SJCRH30 (cell line): ENCODE measurements at regions not wholly inside any gene's neighbourhood (a gene's known extent, or its start where the extent isn't known, plus 50 kb on each side); places are given as distances from the start of the nearest gene placed in this dataset.

Experiments used
- DNase-seq, 2 experiments: peaks; one replicate each; pipeline ENCODE4 v3.0.0-alpha.2; 2015 to 2020
- H3K27ac ChIP-seq: fragments of 250-450 bp; sonication (Bioruptor Pico); 2 replicates; pipeline ENCODE4 v1.5.1; 2020; ENCODE audit warnings: mild to moderate bottlenecking, moderate library complexity
- H3K27me3 ChIP-seq: fragments of 250-450 bp; sonication (Bioruptor Pico); 2 replicates; pipeline ENCODE4 v1.5.1; 2020; ENCODE audit warnings: mild to moderate bottlenecking, moderate library complexity
- H3K36me3 ChIP-seq: fragments of 250-450 bp; sonication (Bioruptor Pico); 2 replicates; pipeline ENCODE4 v1.5.1; 2020; ENCODE audit warnings: mild to moderate bottlenecking, moderate library complexity
- H3K4me1 ChIP-seq: fragments of 250-450 bp; sonication (Bioruptor Pico); 2 replicates; pipeline ENCODE4 v1.5.1; 2020; ENCODE audit warnings: mild to moderate bottlenecking, moderate library complexity
- H3K4me3 ChIP-seq: fragments of 250-450 bp; sonication (Bioruptor Pico); 2 replicates; pipeline ENCODE4 v1.5.1; 2020; ENCODE audit warnings: mild to moderate bottlenecking, moderate library complexity
- H3K9me3 ChIP-seq: fragments of 250-450 bp; sonication (Bioruptor Pico); replicated peaks from 2 replicates; pipeline ENCODE4 v1.5.1; 2020; ENCODE audit warnings: mild to moderate bottlenecking, moderate library complexity

DNA sequence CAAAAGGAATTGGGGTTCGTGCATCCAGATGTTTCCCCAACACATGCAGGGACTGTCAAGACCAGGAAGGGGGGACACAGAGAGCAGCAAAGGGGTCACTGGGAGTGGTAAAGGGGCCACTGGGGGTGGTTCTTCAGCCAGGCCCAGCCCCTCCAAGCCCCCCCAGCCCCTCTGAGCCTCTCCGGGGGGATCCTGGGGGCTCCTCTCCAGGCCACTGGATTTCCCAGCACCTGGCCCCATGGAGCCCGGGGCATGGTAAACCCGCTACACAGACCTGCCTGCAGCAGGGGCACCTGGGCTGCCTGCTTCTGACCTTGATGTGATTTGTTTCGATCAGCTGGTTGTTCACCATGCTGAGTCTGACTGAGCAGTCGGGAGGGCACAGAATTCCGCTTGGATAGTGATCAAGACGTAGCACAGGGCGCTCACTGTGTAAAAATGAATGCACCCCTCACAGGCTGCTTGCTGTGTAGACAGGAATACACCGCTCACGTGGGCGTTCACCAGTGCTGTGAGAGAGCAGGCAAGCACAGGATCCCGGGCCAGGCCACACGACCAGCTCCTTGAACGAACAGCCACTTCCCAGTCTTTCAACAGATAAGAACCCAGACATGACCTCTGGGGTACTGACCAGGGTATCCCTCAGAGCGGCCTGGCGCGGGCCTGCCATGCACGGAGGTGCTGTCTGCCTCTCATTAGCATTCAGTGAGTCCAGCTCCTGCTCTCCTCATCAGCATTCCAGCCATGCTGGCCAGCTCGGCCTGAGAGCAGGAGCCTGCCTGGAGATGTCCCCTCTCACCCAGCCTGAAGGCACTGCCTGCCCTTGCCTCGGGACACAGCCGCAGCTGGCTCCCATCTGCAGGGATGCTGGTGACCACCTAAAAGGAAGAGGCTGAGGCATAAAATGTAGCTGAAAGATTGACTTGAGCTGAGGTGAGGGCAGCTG, 73.3 kb upstream of the OTOS start:
- no peaks in the 10 kb centered on the region for H3K27me3 ChIP-seq
- DNase-seq, result no peak
- H3K36me3 ChIP-seq, result no peaks in the 10 kb centered on the region
- H3K9me3 ChIP-seq, result no peaks in the 10 kb centered on the region
- peaks cover 13% of the 10 kb centered on the region for H3K4me1 ChIP-seq
- H3K4me3 ChIP-seq, result no peak overlapping the region
- no peak overlapping the region for H3K27ac ChIP-seq

- Histone ChIP-seq H3K4me3 (no peak overlapping the region), H3K27me3 (no peaks in the 10 kb centered on the region), H3K4me1 (peaks cover 13% of the 10 kb centered on the region), H3K27ac (peak overlapping the region; percentile 55), H3K36me3 (no peaks in the 10 kb centered on the region), H3K9me3 (no peaks in the 10 kb centered on the region)
- DNase-seq, result peak; percentile 62 to 63
These were observed 74.6 kb upstream of the OTOS start for GRCh38 chr2:240214790-240215675.

GRCh38 chr2:240215676-240216051, 75.2 kb upstream of the OTOS start:
- no peaks in the 10 kb centered on the region for H3K9me3 ChIP-seq

DNA sequence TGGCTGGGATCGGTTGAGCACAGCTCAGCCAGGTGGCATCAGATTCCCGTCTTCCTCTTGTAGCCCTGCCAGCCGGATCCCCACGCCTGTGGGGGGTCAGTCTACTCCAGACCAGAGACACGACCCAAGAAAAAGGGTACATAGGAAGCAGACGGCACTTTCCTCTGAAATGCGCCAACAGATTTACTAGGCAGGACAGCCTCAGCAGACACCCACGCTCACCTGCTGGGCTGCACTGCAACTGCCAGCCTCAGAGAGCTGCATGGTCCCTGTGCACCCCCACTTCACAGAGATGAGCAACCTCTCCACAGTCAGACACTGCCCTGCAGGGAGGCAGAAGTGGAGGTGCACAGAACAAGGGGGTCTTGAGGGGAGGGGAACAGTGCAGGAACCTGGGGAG, 75.7 kb upstream of the OTOS start:
- no peak for DNase-seq
- no peaks in the 10 kb centered on the region for H3K27me3 ChIP-seq
- H3K27ac ChIP-seq, result no peak overlapping the region
- no peak overlapping the region for H3K4me3 ChIP-seq
- no peaks in the 10 kb centered on the region for H3K9me3 ChIP-seq
- H3K4me1 ChIP-seq, result peaks cover 13% of the 10 kb centered on the region
- no peaks in the 10 kb centered on the region for H3K36me3 ChIP-seq

More at GRCh38 chr2:240215676-240216051, 75.2 kb upstream of the OTOS start:
- Histone ChIP-seq H3K4me3 (no peak overlapping the region), H3K36me3 (no peaks in the 10 kb centered on the region), H3K4me1 (peaks cover 13% of the 10 kb centered on the region), H3K27ac (no peak overlapping the region), H3K27me3 (no peaks in the 10 kb centered on the region)
- no peak for DNase-seq

DNA sequence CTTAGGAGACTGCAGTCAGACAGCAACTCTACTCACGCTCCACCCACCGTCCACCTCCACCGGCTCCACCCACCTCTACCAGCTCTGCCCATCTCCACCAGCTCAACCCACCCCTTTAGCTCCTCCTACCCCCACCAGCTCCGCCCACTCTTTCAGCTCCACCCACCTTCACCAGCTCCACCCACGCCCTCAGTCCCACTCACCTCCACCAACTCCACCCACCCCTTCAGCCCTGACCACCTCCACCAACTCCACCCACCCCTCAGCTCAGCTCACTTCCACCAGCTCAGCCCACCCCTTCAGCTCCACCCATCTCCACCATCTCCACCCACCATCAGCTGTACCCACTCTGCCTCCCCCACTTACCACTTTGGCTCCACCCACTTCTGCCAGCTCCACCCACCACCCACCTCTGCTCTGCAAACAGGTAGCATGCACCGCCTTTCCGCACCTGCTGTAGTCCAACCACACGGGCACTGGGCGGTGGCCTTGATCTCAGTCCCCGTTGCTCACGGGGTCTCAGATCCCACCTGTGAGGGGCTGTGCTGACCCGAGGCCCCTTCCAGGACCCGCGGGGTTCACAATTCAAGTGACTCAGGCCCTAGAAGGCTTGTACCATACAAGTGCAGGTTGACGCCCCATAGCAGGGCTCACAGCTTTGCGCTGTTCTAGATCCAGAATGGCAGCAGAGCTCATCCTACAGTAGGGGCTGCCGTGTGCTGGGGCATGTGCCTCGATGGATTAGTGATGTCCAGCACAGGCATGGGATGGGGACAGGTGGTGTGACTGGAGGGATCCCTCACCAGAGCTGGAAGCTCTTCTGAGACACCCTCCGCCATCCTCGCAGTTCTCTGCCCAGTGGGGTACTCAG, 77.2 kb upstream of the OTOS start:
- no peak for DNase-seq
- no peaks in the 10 kb centered on the region for H3K27me3 ChIP-seq
- peaks cover 13% of the 10 kb centered on the region for H3K4me1 ChIP-seq
- no peaks in the 10 kb centered on the region; the same call in 1 of the 2 replicates for H3K9me3 ChIP-seq
- H3K36me3 ChIP-seq, result no peaks in the 10 kb centered on the region
- H3K27ac ChIP-seq, result no peak overlapping the region
- no peak overlapping the region for H3K4me3 ChIP-seq

- H3K27me3 ChIP-seq, result peaks cover 5% of the 10 kb centered on the region; the same call in 1 of the 2 replicates
- no peak for DNase-seq
- no peaks in the 10 kb centered on the region for H3K36me3 ChIP-seq
- no peak overlapping the region for H3K27ac ChIP-seq
- H3K4me3 ChIP-seq, result no peak overlapping the region
- H3K9me3 ChIP-seq, result no peaks in the 10 kb centered on the region; the same call in 1 of the 2 replicates
- peaks cover 13% of the 10 kb centered on the region for H3K4me1 ChIP-seq
These were observed 78.9 kb upstream of the OTOS start for GRCh38 chr2:240219208-240219890.

- Histone ChIP-seq H3K27me3 (peaks cover 5% of the 10 kb centered on the region; the same call in 1 of the 2 replicates), H3K4me3 (no peak overlapping the region), H3K9me3 (no peaks in the 10 kb centered on the region; the same call in 1 of the 2 replicates), H3K36me3 (no peaks in the 10 kb centered on the region), H3K4me1 (peaks cover 3% of the 10 kb centered on the region), H3K27ac (no peak overlapping the region)
- no peak for DNase-seq
These were observed 79.9 kb upstream of the OTOS start for GRCh38 chr2:240220371-240220770.

GRCh38 chr2:240223631-240224030, 83.2 kb upstream of the OTOS start:
- Histone ChIP-seq H3K27me3 (peaks cover 5% of the 10 kb centered on the region; the same call in 1 of the 2 replicates), H3K27ac (no peak overlapping the region), H3K4me1 (peaks cover 12% of the 10 kb centered on the region), H3K4me3 (no peak overlapping the region), H3K9me3 (no peaks in the 10 kb centered on the region; the same call in none of the 2 replicates), H3K36me3 (no peaks in the 10 kb centered on the region)
- peak in 1 of 2 experiments; percentile 1 for DNase-seq

- Histone ChIP-seq H3K36me3 (no peaks in the 10 kb centered on the region), H3K4me3 (no peak overlapping the region), H3K9me3 (peaks cover 9% of the 10 kb centered on the region), H3K27me3 (peaks cover 5% of the 10 kb centered on the region; the same call in 1 of the 2 replicates), H3K4me1 (peaks cover 12% of the 10 kb centered on the region), H3K27ac (no peak overlapping the region)
- no peak for DNase-seq
These were observed 84.2 kb upstream of the OTOS start for GRCh38 chr2:240224676-240225075.

DNA sequence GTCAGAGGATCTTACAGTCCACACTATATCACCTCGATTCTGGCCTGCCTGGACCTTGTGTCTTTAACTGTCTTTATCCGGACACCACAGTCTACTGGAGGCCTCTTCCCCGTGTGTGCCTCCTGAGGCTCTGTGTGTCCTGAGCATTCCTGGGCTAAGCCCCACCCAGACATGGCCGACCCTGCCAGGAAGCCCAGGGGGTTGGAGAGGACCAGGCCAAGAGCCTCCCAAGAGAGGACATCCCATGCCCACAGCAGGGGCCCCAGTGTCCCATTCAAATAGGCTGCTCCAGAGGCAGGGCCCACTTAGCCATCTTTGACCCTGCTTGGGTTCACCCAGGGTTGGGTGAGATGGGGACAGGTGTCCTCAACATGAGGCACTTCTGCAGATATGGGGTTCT, 84.7 kb upstream of the OTOS start:
- Histone ChIP-seq H3K4me1 (peaks cover 12% of the 10 kb centered on the region), H3K4me3 (no peak overlapping the region), H3K27me3 (peaks cover 5% of the 10 kb centered on the region; the same call in 1 of the 2 replicates), H3K27ac (no peak overlapping the region), H3K9me3 (peaks cover 10% of the 10 kb centered on the region), H3K36me3 (no peaks in the 10 kb centered on the region)
- DNase-seq, result peak in 1 of 2 experiments; percentile 0

DNA sequence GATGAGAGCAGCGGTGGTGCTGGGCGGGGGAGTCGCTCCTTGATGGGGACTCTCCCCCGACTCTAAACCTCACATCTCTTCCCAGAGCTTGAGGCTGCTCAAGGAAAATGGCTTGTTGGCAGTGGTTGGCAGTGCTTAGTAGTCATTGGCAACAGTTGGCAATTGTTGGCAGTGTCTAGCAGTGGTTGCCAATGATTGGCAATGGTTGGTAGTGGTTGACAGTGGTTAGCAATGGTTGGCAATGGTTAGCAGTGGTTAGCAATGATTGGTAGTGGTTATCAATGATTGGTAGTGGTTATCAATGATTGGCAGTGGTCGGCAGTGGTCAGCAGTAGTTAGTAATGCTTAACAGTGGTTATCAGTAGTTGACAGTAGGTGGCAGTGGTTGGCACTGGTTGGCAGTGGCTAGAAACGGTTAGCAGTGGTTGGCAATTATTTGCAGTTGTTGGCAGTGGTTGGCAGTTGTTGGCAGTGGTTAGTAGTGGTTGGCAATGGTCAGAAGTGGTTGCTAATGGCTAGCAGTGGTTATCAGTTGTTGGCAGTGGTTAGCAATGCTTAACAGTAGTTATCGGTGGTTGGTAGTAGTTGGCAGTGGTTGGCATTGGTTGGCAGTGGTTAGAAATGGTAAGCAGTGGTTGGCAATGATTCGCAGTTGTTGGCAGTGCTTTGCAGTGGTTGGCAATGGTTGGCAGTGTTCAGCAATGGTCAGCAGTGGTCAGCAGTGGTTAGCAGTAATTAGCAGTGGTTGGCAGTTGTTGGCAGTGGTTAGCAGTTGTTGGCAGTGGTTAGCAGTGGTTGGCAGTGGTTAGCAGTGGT, 85.4 kb upstream of the OTOS start:
- Histone ChIP-seq H3K4me3 (no peak overlapping the region), H3K27me3 (peaks cover 5% of the 10 kb centered on the region; the same call in 1 of the 2 replicates), H3K9me3 (peaks cover 10% of the 10 kb centered on the region), H3K4me1 (peaks cover 12% of the 10 kb centered on the region), H3K27ac (no peak overlapping the region), H3K36me3 (no peaks in the 10 kb centered on the region)
- peak in 1 of 2 experiments; percentile 2 for DNase-seq

GRCh38 chr2:240226672-240227537, 86.4 kb upstream of the OTOS start:
- Histone ChIP-seq H3K27ac (no peak overlapping the region), H3K9me3 (peaks cover 10% of the 10 kb centered on the region), H3K27me3 (peaks cover 5% of the 10 kb centered on the region; the same call in 1 of the 2 replicates), H3K4me3 (no peak overlapping the region), H3K4me1 (peaks cover 12% of the 10 kb centered on the region), H3K36me3 (no peaks in the 10 kb centered on the region)
- DNase-seq, result peak; percentile 73 to 82
